ENCODE measurements at regions not wholly inside any gene's neighbourhood (a gene's known extent, or its start where the extent isn't known, plus 50 kb on each side); places are given as distances from the start of the nearest gene placed in this dataset.
"Not testable (repeated sequence)": the region's sequence is repeated elsewhere in the genome, so short reads cannot be mapped to it uniquely, and the experiment has no call there.

- not testable (repeated sequence) for DNase-seq
These were observed 140.5 kb upstream of the ZNF322 start for GRCh38 chr6:26799903-26800633.

GRCh38 chr6:26803762-26804161, 144.2 kb upstream of the ZNF322 start:
- DNase-seq, result not testable (repeated sequence)

DNA sequence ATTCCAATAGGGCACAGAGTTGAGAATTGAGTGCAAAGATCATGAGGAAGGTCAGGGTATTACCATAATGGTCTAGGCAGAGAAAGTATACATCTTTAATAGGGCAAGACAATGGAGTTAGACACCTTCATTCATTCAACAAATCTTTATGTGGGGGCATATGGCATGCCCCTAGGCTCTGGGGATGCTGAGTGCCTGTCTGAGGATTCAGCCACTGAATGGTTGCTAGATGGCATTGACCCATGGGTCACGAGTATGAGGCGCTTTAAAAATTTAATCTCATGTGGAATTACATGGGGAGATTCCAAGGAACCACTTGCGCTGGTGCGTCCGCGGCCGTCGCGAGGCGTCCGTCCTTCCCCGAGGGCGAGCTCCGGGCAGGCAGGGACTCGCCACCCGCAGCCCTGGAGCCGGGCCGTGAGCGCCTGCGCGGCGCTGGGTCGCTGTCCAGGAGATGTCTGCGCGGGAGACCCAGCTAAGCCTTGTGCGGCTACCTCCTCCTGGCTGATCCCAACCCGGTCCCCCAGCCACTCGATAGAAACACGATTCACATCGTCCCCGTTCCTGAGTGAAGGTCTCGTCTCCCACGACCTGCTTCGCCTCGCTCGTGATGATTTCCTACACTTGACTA, 152.1 kb upstream of the ZNF322 start:
- not testable (repeated sequence) for DNase-seq

DNA sequence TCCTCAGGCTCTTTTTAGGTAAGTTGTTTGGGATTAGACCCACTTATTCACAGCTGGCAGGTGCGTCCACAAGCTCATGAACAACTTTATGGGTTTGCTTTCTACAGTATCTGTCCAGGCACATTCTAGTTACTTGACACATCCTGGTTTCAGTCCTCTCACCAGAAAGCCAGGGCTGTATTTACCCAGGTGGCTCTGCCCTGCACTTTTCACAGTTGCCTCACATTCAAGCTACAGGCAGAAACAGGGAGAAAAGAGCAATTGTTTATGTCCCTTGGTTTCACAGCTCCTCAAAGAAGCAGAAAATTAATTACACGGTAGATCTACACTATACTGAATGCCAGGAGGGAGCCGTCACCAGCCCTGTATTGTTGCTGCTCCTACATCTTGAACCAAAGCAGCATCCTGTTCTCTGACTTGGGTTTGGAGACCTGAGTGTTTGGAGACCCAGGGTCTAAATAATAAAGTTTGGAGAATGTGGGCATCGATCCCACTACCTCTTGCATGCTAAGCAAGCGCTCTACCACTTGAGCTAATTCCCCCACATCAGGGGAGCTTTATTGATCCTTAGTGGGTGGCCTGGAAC, 159.2 kb upstream of the ZNF322 start:
- not testable (repeated sequence) for DNase-seq

DNA sequence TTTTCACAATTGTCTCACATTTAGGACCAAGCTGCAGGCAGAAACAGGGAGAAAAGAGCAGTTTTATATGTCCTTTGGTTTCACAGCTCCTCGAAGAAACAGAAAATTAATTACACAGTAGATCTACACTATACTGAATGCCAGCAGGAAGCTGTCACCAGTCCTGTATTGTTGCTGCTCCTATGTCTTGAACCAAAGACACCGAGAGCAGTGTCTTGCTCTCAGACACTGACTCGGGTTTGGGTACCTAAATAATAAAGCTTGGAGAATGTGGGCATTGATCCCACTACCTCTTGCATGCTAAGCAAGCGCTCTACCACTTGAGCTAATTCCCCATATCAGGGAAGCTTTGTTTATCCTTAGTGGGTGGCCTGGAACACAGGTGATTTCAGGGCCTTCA, 168.4 kb upstream of the ZNF322 start:
- DNase-seq, result not testable (repeated sequence)

DNA sequence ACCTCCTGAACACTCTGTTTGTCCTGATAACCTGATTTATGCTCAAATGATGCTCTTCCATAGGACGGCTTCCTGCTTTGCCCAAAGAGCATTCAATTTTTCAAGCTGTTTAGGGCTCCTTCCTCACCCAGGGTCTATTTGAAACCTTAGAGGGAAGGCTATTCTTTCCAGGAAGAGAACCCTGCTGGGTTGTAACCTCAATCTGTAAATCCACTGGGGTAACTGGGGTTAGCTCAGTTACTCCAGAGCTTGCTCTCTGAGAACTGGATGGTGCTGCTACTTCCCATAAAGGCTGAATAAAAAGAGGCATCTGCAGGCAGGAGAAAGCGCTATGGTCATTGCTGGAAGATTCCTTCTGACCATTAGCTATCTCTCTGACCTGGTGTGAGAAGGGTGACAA, 169.9 kb upstream of the ZNF322 start:
- DNase-seq, result not testable (repeated sequence)

GRCh38 chr6:26830992-26831391, 171.4 kb upstream of the ZNF322 start:
- not testable (repeated sequence) for DNase-seq

- not testable (repeated sequence) for DNase-seq
These were observed 176.2 kb upstream of the ZNF322 start for GRCh38 chr6:26835707-26836106.

DNA sequence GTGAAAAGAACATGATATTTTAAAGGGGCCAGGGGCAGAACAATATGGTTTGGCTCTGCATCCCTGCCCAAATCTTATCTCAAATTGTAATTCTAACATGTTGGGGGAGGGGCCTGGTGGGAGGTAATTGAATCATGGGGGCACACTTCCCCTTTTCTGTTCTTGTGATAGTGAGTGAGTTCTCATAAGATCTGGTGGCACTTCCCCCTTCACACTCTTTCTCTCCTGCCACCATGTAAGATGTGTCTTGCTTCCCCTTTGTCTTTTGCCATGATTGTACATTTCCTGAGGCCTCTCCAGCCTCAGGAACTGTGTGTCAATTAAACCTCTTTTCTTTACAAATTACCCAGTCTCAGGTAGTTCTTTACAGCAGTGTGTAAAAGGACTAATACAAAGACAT, 177.1 kb upstream of the ZNF322 start:
- DNase-seq, result not testable (repeated sequence)

DNA sequence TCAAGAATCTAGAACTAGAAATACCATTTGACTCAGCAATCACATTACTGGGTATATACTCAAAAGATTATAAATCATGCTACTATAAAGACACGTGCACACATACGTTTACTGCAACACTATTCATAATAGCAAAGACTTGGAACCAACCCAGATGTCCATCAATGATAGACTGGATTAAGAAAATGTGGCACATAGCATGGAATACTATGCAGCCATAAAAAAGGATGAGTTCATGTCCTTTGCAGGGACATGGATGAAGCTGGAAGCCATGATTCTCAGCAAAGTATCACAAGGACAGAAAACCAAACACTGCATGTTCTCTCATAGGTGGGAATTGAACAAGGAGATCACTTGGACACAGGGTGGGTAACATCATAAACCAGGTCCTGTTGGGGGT, 185.3 kb upstream of the ZNF322 start:
- not testable (repeated sequence) for DNase-seq

- not testable (repeated sequence) for DNase-seq
These were observed 197.7 kb upstream of the ZNF322 start for GRCh38 chr6:26857289-26857688.

DNA sequence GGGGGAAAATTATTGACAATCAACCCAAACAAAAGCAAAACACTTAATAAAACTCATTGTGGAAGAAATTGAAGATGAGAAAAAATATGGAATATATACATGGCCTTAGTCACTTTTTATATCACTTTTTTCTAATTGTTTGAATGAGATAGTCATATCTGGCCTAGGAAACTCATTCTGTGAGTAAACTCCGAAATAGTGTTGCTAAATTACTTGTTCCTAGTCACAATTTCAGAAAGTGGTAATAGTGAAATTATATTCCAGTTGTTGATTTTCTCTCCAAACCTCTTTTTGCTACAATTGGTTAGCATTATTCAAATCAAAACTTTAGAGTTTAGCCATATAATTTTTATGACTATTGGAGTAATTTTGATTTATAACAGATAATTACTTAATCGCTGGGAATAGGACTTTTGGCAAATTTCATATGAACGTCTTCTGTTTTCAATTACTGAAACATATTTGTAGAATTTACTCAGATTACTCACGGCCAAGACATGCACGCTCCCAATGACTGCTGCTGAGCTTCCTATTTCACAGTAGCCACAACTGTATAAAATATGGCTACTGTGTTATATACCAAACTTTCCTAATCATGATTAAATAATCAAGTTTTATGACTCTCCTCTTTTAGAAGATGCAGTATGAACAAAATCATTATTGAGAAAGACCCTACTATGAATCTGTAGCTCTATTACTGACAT, 199.7 kb upstream of the ZNF322 start:
- DNase-seq, result not testable (repeated sequence)

GRCh38 chr6:26859771-26860163, 200.2 kb upstream of the ZNF322 start:
- DNase-seq, result not testable (repeated sequence)

DNA sequence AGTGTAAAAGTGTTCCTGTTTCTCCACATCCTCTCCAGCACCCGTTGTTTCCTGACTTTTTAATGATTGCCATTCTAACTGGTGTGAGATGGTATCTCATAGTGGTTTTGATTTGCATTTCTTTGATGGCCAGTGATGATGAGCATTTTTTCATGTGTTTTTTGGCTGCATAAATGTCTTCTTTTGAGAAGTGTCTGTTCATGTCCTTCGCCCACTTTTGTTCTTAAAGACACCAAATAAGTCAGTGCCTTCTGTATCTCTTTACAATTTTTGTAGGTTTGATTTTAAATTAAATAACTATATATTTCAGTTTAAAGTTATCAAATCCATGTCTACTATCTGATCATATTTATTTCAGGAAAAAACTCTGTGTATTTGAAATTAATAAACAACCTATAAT, 202.4 kb upstream of the ZNF322 start:
- not testable (repeated sequence) for DNase-seq

DNA sequence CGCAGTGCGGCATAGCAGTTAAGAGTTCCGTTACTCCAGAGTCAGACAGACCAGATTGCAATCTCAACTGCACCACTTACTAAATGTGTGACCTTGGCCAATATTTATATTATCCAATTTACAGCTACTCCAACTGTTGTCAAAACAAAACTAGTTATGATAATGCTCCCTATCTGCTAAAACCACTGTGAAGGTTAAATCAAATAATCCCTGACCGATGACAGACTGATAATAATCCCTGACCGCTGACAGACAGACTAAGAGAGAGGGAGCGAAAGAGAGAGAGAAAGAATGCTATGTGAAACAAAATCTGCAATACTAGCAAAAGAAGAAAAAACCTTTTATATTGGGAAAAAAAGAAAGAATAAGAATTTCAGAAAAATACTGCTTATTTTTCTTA, 204.1 kb upstream of the ZNF322 start:
- not testable (repeated sequence) for DNase-seq

GRCh38 chr6:26898785-26899184, 239.2 kb upstream of the ZNF322 start:
- DNase-seq, result not testable (repeated sequence)

GRCh38 chr6:26924206-26924605, 264.7 kb upstream of the ZNF322 start:
- not testable (repeated sequence) for DNase-seq

- not testable (repeated sequence) for DNase-seq
These were observed 268.6 kb upstream of the ZNF322 start for GRCh38 chr6:26928190-26928589.

DNA sequence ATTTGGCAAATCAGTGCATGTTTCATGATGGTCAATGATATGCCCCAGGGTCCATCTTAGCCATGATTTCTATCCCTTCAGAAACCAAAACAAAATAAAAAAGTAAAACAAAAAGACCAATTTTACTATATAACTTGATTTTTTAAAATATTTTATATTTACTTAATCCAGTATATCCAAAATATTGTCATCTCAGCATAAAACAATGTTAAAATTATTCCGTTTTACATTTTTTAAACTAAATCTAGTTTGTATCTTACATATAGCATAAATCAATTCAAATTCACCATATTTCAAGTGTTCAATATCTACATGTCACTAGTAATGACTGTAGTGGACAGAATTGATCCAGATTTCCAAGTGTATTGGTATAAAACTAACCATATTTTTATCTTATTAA, 277.7 kb upstream of the ZNF322 start:
- not testable (repeated sequence) for DNase-seq

GRCh38 chr6:26951211-26951610, 291.7 kb upstream of the ZNF322 start:
- DNase-seq, result not testable (repeated sequence)

- peak; percentile 80 for DNase-seq
These were observed 291.4 kb upstream of the PRSS16 start for GRCh38 chr6:26956078-26956600.

DNA sequence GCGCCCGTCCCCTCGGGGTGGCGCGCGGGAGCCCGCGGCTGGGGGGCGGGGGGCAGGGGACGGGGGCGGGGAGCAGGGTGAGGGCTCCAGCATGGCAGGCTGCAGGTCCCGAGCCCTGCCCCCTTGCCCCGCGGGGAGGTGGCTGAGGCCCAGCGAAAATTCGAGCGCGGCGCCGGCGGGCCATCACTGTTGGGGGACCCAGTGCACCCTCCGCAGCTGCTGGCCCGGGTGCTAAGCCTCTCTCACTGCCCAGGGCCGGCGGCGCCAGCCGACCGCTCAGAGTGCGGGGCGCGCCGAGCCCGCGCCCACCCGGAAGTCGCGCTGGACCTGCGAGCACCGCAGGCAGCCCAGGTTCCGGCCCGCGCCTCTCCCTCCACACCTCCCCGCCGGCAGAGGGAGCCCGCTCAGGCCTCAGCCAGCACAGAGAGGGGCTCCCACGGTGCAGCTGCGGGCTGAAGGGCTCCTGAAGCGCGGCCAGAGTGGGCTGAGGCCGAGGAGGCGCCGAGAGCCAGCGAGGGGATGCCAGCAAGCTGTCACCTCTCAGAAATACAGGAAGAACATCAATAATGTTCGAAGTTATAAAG, 290.8 kb upstream of the PRSS16 start:
- peak; percentile 83 for DNase-seq

Data from CD4-positive, alpha-beta T cell treated with Interleukin-10 for 1 hour (primary cell).